WTC11 (cell line): ENCODE measurements at regions not wholly inside any gene's neighbourhood (a gene's known extent, or its start where the extent isn't known, plus 50 kb on each side); places are given as distances from the start of the nearest gene placed in this dataset.
"Not testable (repeated sequence)": the region's sequence is repeated elsewhere in the genome, so short reads cannot be mapped to it uniquely, and the experiment has no call there.

ENCODE experiments used
- CREM ChIP-seq: sonication (generic); formaldehyde crosslinking; IDR thresholded peaks from 2 replicates; pipeline ENCODE4 v1.8.1; 2022; ENCODE audit warnings: mild to moderate bottlenecking, missing genetic modification reagents, moderate library complexity
- CTCF ChIP-seq: fragments of 200-600 bp; IDR thresholded peaks from 2 replicates; pipeline ENCODE4 v1.8.0; 2022; ENCODE audit warnings: antibody characterized with exemption
- JUN ChIP-seq: sonication (generic); formaldehyde crosslinking; IDR thresholded peaks from 2 replicates; pipeline ENCODE4 v1.8.0; 2023; ENCODE audit warnings: mild to moderate bottlenecking, missing genetic modification reagents
- MAX ChIP-seq: sonication (generic); formaldehyde crosslinking; IDR thresholded peaks from 2 replicates; pipeline ENCODE4 v1.8.0; 2022; ENCODE audit warnings: mild to moderate bottlenecking, missing genetic modification reagents
- NFYB ChIP-seq: sonication (generic); formaldehyde crosslinking; conservative IDR thresholded peaks from 2 replicates; pipeline ENCODE4 v1.8.0; 2022; ENCODE audit warnings: low read depth, missing genetic modification reagents
- NR2C2 ChIP-seq: sonication (generic); formaldehyde crosslinking; IDR thresholded peaks from 2 replicates; pipeline ENCODE4 v1.8.0; 2022; ENCODE audit warnings: mild to moderate bottlenecking, missing genetic modification reagents
- RORB ChIP-seq: fragments of 250-450 bp; sonication (Bioruptor Pico); IDR thresholded peaks from 2 replicates; pipeline ENCODE4 v1.9.0; 2021; ENCODE audit warnings: mild to moderate bottlenecking
- SP1 ChIP-seq: sonication (generic); formaldehyde crosslinking; conservative IDR thresholded peaks from 2 replicates; pipeline ENCODE4 v1.8.1; 2022; ENCODE audit warnings: missing genetic modification reagents
- TCF7 ChIP-seq: sonication (generic); formaldehyde crosslinking; IDR thresholded peaks from 2 replicates; pipeline ENCODE4 v1.8.0; 2022; ENCODE audit warnings: mild to moderate bottlenecking, low read depth, missing genetic modification reagents, moderate library complexity
- ZNF232 ChIP-seq: sonication (generic); formaldehyde crosslinking; IDR thresholded peaks from 2 replicates; pipeline ENCODE4 v1.8.0; 2022; ENCODE audit warnings: mild to moderate bottlenecking, missing genetic modification reagents
- TF ChIP-seq, protein P1 (sequence below): sonication (generic); formaldehyde crosslinking; IDR thresholded peaks from 2 replicates; pipeline ENCODE4 v1.8.0; 2022; ENCODE audit warnings: mild to moderate bottlenecking, missing genetic modification reagents
- TF ChIP-seq, protein P2 (sequence below): sonication (generic); formaldehyde crosslinking; IDR thresholded peaks from 2 replicates; pipeline ENCODE4 v1.8.1; 2023; ENCODE audit warnings: mild to moderate bottlenecking, missing genetic modification reagents, borderline replicate concordance

- not testable (repeated sequence) for TF ChIP-seq CTCF; RORB (CRISPR knock-in tag); MAX (CRISPR knock-in tag); ZNF232 (CRISPR knock-in tag); NR2C2 (CRISPR knock-in tag); TCF7; SP1 (CRISPR knock-in tag); NFYB (CRISPR knock-in tag); CREM; JUN
- TF ChIP-seq, protein P1, sequence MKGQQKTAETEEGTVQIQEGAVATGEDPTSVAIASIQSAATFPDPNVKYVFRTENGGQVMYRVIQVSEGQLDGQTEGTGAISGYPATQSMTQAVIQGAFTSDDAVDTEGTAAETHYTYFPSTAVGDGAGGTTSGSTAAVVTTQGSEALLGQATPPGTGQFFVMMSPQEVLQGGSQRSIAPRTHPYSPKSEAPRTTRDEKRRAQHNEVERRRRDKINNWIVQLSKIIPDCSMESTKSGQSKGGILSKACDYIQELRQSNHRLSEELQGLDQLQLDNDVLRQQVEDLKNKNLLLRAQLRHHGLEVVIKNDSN (CRISPR knock-in tag) = not testable (repeated sequence)
- TF ChIP-seq, protein P2, sequence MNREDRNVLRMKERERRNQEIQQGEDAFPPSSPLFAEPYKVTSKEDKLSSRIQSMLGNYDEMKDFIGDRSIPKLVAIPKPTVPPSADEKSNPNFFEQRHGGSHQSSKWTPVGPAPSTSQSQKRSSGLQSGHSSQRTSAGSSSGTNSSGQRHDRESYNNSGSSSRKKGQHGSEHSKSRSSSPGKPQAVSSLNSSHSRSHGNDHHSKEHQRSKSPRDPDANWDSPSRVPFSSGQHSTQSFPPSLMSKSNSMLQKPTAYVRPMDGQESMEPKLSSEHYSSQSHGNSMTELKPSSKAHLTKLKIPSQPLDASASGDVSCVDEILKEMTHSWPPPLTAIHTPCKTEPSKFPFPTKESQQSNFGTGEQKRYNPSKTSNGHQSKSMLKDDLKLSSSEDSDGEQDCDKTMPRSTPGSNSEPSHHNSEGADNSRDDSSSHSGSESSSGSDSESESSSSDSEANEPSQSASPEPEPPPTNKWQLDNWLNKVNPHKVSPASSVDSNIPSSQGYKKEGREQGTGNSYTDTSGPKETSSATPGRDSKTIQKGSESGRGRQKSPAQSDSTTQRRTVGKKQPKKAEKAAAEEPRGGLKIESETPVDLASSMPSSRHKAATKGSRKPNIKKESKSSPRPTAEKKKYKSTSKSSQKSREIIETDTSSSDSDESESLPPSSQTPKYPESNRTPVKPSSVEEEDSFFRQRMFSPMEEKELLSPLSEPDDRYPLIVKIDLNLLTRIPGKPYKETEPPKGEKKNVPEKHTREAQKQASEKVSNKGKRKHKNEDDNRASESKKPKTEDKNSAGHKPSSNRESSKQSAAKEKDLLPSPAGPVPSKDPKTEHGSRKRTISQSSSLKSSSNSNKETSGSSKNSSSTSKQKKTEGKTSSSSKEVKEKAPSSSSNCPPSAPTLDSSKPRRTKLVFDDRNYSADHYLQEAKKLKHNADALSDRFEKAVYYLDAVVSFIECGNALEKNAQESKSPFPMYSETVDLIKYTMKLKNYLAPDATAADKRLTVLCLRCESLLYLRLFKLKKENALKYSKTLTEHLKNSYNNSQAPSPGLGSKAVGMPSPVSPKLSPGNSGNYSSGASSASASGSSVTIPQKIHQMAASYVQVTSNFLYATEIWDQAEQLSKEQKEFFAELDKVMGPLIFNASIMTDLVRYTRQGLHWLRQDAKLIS (CRISPR knock-in tag) = not testable (repeated sequence)
These were observed 362.1 kb upstream of the DEFB115 start for GRCh38 chr20:30895354-30895711.
